ENCODE measurements at regions not wholly inside any gene's neighbourhood (a gene's known extent, or its start where the extent isn't known, plus 50 kb on each side); places are given as distances from the start of the nearest gene placed in this dataset.
"Not testable (repeated sequence)": the region's sequence is repeated elsewhere in the genome, so short reads cannot be mapped to it uniquely, and the experiment has no call there.

GRCh38 chr9:81801190-81801589 lies 111.8 kb upstream of the TLE1 start:
- no peak overlapping the region for H3K4me3 ChIP-seq (ENCODE audit: low read length)
- TF ChIP-seq, protein P1, sequence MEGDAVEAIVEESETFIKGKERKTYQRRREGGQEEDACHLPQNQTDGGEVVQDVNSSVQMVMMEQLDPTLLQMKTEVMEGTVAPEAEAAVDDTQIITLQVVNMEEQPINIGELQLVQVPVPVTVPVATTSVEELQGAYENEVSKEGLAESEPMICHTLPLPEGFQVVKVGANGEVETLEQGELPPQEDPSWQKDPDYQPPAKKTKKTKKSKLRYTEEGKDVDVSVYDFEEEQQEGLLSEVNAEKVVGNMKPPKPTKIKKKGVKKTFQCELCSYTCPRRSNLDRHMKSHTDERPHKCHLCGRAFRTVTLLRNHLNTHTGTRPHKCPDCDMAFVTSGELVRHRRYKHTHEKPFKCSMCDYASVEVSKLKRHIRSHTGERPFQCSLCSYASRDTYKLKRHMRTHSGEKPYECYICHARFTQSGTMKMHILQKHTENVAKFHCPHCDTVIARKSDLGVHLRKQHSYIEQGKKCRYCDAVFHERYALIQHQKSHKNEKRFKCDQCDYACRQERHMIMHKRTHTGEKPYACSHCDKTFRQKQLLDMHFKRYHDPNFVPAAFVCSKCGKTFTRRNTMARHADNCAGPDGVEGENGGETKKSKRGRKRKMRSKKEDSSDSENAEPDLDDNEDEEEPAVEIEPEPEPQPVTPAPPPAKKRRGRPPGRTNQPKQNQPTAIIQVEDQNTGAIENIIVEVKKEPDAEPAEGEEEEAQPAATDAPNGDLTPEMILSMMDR (IDR thresholded peaks at IDR 0.05; ENCODE audit: insufficient read depth, low read depth, low read length, missing control alignments), result no peak
- no peak for DNase-seq (ENCODE audit: low read depth)

DNA sequence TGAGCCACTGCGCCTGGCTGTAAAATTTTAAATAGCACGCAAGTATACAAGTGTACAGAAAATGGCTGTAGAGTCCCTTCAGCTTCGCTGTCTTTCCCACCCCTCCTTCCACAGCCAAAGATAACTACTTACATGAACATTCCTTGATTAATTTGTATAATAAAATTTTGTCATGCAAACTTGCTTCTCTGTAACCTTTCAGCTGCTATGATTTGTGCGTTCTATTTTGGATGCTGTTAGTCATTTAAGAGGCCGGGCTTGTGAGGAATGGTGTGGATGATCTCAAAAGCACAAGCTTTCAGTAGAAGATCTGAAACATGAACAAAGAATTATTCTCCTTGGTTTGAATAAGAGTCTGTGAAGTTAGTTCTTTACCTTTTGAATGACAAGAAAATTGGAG lies 115.0 kb upstream of the TLE1 start:
- DNase-seq (ENCODE audit: low read depth), result no peak
- TF ChIP-seq, protein P1 (IDR thresholded peaks at IDR 0.05; ENCODE audit: insufficient read depth, low read depth, low read length, missing control alignments), result no peak
- H3K4me3 ChIP-seq (ENCODE audit: low read length), result no peak overlapping the region

DNA sequence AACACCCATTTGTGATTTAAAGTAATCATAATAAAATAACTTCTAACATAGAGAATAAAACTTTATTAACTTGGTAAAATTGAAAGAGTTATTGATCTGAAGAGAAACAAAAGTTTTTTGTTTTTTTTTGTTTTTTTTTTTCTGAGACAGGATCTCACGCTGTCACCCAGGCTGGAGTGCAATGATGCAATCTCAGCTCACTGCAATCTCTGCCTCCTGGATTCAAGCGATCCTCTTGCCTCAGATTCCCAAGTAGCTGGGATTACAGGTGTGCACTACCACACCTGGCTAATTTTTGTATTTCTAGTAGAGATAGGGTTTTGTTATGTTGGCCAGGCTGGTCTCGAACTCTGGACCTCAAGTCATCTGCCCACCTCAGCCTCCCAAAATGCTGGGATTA lies 116.5 kb upstream of the SPATA31D4 start:
- not testable (repeated sequence) for DNase-seq (ENCODE audit: low read depth); H3K4me3 ChIP-seq (ENCODE audit: low read length)

DNA sequence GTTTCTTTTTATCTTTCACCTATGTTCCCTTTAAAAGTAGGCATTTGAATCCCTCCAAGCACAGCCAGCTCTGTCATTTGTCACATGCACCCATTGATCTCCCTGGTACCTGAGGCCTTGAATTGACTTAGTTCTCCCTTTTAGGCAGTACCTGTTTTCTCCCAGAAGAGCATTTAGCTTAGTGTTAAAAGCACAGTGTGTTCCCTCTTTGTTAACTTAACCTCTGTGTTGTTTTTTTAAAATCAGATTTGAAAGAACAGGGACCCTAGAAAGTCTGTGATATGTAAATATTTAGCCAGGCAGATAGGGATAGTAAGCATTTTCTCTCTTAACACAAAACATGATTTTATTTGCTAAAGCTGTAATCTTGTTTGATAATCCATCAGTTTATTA lies 113.8 kb upstream of the SPATA31D4 start:
- TF ChIP-seq, protein P1 (IDR thresholded peaks at IDR 0.05; ENCODE audit: insufficient read depth, low read depth, low read length, missing control alignments), result no peak
- no peak overlapping the region for H3K4me3 ChIP-seq (ENCODE audit: low read length)

DNA sequence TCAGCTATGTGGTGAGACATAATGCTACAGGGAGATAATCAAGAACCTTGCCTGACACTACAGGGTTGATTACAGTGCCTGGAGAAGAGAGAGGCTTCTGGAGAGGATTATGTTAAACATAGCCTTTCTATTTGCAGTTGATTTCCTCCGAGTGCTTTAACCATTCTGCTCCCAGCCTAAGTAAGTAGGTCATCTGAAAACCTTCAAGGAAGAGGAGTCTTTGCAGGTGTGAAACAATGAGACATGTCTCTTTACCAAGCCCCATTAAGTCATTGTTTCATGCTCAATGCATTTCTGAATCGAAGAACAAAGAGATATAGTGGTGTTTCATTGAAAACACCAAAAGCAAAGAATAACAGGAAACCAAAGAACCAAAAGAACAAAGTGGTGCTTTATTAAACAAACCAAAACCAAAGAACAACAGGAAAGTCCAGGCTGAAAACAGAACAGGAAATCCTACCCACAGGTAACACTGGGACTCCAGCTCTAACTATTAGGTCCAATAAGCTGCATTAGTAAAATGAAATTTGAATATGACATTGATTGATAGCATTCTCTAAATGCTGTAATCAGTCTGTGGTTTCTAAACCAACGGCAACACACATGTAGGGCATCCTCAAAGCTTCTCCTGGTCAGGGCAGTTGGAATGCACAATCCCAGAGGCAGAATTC lies 113.3 kb upstream of the SPATA31D4 start:
- TF ChIP-seq, protein P1 (IDR thresholded peaks at IDR 0.05; ENCODE audit: insufficient read depth, low read depth, low read length, missing control alignments), result no peak
- DNase-seq (ENCODE audit: low read depth), result no peak
- H3K4me3 ChIP-seq (ENCODE audit: low read length), result no peak overlapping the region

More for the DNA sequence above, 113.8 kb upstream of the SPATA31D4 start:
- DNase-seq (ENCODE audit: low read depth), result no peak

DNA sequence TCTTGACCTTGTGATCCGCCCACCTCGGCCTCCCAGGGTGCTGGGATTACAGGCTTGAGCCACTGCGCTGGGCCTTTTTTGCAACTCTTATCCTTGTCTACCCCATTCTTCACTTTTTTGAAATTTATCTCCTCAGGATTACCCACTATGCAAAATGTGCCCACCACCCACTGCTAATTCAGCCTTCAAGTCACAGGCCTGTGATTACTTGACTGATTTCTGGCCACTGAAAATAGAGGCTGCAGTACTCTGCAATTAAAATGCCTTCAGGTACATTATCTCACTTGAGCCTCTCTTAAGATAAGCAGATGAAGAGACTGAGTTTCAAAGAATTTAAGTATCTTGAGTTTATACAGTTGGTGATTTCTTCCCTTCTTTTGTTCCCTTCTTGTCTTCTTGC lies 112.4 kb upstream of the SPATA31D4 start:
- TF ChIP-seq, protein P1 (IDR thresholded peaks at IDR 0.05; ENCODE audit: insufficient read depth, low read depth, low read length, missing control alignments), result no peak
- DNase-seq (ENCODE audit: low read depth), result no peak
- no peak overlapping the region for H3K4me3 ChIP-seq (ENCODE audit: low read length)

DNA sequence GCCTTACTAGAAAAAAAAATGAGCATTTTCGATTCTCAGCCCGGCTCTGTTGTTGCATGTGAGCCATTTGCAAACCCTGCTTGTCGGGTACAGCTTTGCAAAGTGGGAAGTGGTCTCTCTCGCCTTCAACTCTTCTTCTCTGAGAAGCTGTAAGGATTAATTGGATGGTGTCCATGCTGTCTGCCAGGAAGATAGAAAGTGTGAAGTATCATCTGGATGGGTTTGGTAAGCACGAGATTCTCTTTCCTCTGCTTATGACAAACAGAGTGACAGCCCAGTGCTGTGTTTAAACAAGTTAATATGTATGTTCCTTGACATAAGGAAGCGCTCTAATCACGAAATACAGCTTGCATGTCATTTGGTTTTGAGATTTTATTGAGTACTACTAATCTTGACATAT lies 109.1 kb upstream of the SPATA31D4 start:
- TF ChIP-seq, protein P1 (IDR thresholded peaks at IDR 0.05; ENCODE audit: insufficient read depth, low read depth, low read length, missing control alignments), result no peak
- DNase-seq (ENCODE audit: low read depth), result no peak
- no peak overlapping the region for H3K4me3 ChIP-seq (ENCODE audit: low read length)
